ENCODE measurements at regions not wholly inside any gene's neighbourhood (a gene's known extent, or its start where the extent isn't known, plus 50 kb on each side); places are given as distances from the start of the nearest gene placed in this dataset.

DNA sequence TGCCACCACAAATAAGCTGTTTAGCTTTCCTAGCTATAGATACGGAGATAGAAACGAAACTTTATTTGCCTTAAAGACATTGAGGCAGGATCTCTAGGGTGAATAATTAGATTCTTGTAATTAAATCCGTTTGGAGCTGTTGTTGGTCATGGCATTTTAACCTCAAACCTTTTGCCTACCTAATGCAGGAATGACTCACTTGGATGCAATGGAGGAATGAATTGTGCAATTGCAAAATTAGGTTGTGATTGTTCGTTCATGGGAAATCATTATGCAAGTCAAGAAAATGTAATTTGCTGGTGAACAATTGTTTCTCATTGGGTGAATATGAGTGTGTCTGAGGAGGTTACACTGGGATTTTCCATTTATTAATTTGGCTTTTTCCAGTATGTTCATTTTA is 703.5 kb downstream of the GATA3 start:
- no peaks in the 10 kb centered on the region for H3K9me3 ChIP-seq (ENCODE audit: low read depth, low read length)
- no peak overlapping the region for H3K4me3 ChIP-seq (ENCODE audit: low read length)
- no peaks in the 10 kb centered on the region for H3K4me1 ChIP-seq (ENCODE audit: insufficient read depth, low read length)
- no peaks in the 10 kb centered on the region for H3K27me3 ChIP-seq (ENCODE audit: insufficient read depth, low read length)

DNA sequence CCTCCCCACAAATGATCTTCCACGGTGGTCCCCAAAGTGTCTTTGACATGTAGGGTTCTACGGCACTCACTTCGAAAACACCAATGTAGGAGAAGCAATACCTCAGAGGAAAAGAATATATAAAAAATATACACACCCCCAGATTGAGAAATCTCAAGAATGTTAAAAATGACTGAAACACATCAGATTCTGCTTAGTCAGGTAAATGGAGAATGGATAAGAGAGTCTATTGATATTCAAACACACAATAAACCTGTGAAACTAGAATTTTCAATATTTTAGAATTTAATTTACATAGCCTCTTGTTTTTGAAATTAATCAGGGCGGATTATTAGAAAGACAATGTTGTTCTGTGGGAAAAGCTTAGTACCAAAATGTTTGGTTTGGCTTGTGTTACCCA is 712.4 kb downstream of the GATA3 start:
- Histone ChIP-seq H3K27me3 (ENCODE audit: insufficient read depth, low read length) (no peaks in the 10 kb centered on the region), H3K9me3 (ENCODE audit: low read depth, low read length) (no peaks in the 10 kb centered on the region), H3K4me3 (ENCODE audit: low read length) (no peak overlapping the region), H3K4me1 (ENCODE audit: insufficient read depth, low read length) (no peaks in the 10 kb centered on the region)

DNA sequence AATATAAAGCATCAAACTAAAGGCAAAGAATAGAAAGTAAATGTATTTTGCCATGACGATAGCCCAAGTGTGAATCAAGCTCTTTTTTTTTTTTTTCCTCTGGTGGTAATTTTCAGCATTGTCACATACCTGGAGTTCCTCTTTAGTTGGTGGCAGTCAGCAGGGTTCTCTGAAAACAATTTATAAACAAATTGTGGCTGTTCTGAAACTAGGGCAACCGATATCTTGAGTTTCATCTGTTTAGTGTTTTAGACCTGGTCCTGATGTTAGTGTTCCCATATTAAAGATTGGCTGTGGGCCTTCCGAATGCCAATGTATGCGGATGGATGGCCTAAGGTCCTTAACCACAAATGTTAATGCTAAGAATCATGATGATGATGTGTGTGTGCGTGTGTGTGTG is 713.1 kb downstream of the GATA3 start:
- no peak overlapping the region for H3K4me3 ChIP-seq (ENCODE audit: low read length)
- H3K9me3 ChIP-seq (ENCODE audit: low read depth, low read length) = no peaks in the 10 kb centered on the region
- no peaks in the 10 kb centered on the region for H3K4me1 ChIP-seq (ENCODE audit: insufficient read depth, low read length)
- H3K27me3 ChIP-seq (ENCODE audit: insufficient read depth, low read length) = no peaks in the 10 kb centered on the region

DNA sequence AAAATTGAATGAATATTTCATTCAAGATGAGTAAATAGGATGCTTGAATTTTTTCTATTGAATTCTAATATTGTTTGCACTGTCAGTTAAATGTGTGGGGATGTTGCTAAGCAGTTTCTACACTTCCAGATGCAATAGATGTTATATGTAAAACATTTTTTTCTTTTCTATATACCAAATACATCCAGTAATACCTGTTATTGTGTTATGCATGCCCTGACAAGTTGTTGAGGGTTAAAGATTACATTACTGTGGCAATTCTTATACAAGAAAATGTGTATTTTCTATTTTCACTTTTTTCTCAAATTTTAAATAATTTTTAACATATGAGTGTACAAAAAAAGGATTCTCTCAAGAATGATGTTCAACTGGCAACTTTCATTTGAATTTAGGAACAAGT is 713.9 kb downstream of the GATA3 start:
- Histone ChIP-seq H3K27me3 (ENCODE audit: insufficient read depth, low read length) (no peaks in the 10 kb centered on the region), H3K4me1 (ENCODE audit: insufficient read depth, low read length) (no peaks in the 10 kb centered on the region), H3K9me3 (ENCODE audit: low read depth, low read length) (no peaks in the 10 kb centered on the region), H3K4me3 (ENCODE audit: low read length) (no peak overlapping the region)

DNA sequence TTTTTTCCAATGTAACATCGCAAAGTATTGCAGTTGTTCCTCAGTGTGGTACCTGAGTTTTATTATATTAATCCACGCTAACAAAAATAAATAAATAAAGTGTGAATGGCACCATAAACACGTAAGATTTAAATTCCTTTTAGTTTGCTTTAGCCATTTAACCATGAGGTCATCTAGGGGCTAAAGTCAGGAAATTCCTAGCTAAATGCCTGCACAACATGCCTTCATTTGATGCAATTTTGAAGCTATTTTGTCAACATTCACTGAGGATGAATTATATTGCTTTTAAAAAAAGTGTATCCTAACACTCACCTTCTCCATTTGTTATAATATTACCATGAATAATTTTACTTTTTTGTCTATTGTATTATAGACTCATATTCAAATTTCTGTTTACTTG is 714.4 kb downstream of the GATA3 start:
- no peaks in the 10 kb centered on the region for H3K9me3 ChIP-seq (ENCODE audit: low read depth, low read length)
- no peak overlapping the region for H3K4me3 ChIP-seq (ENCODE audit: low read length)
- no peaks in the 10 kb centered on the region for H3K4me1 ChIP-seq (ENCODE audit: insufficient read depth, low read length)
- no peaks in the 10 kb centered on the region for H3K27me3 ChIP-seq (ENCODE audit: insufficient read depth, low read length)

DNA sequence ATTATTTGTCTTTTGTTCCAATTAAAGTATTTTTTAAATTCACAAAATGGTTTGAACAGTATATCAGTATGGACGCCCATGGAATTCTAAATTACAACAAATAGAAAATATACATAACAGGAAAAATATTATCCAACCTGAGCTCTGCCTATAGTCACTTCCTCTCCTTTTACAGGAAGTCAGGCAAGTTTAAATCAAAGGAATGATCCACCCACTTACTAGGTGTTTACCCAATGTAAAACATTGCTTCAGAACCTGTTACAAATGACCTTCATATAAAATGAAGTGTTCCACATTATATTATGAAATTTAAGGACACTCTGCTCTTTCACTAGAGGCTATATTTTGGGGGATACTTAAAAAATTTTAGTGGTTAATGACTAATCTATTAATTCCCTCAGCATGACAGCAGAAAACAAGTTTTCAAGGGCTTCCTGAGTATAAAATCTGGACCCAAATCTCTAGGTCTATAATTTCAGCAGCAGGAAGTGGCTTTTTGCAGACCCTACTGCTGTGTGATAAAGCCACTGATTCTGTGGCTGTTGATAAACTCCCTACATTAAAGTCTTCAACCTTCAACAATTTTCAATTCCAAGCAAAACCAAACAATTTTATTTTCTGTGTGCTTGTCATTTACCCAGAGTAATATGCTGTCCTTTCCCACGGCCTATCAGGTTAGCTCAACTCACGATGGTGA is 722.6 kb downstream of the GATA3 start:
- no peaks in the 10 kb centered on the region for H3K27me3 ChIP-seq (ENCODE audit: insufficient read depth, low read length)
- H3K9me3 ChIP-seq (ENCODE audit: low read depth, low read length) = no peaks in the 10 kb centered on the region
- no peak overlapping the region for H3K4me3 ChIP-seq (ENCODE audit: low read length)
- no peaks in the 10 kb centered on the region for H3K4me1 ChIP-seq (ENCODE audit: insufficient read depth, low read length)

DNA sequence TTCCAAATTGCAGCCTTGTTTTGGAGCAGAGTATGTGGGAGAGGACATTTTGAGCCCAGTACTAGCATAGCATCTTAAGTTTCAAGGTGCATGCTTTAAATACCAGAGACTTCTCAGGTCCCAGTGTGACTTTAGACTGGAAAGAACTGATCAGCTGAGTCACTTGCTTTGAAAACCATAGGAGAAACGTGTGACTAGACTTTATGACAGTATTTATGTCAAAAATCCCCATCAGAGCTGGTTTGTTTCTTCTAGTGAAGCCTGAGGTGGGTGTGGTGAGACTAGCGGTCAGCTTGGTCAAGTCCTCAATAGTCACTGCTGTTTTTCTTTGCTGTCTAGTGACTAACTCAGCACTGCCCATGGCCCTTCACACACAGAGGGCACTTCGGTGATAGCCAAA is 724.2 kb downstream of the GATA3 start:
- no peaks in the 10 kb centered on the region for H3K4me1 ChIP-seq (ENCODE audit: insufficient read depth, low read length)
- no peaks in the 10 kb centered on the region for H3K27me3 ChIP-seq (ENCODE audit: insufficient read depth, low read length)
- peaks cover 2% of the 10 kb centered on the region for H3K9me3 ChIP-seq (ENCODE audit: low read depth, low read length)
- H3K4me3 ChIP-seq (ENCODE audit: low read length) = no peak overlapping the region

DNA sequence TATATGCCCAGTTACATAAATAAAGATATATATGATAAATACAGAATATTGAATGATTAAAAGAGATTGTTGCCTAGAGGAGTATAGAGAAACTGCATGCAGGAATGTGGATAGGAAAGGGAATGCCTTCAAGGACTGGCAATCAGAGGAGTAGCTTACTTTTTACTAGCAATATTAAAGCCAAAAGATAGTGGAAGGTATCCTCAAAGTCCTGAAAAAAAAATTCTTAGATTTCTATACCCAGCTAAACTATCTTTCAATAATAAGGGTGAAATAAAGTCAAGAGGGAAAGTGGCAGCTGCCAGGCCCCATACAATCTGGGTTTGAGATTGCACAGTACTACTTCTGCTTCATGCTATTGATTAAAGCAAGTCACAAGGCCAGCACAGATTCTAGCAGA is 733.2 kb downstream of the GATA3 start:
- Histone ChIP-seq H3K4me3 (ENCODE audit: low read length) (no peak overlapping the region), H3K4me1 (ENCODE audit: insufficient read depth, low read length) (no peaks in the 10 kb centered on the region), H3K27me3 (ENCODE audit: insufficient read depth, low read length) (no peaks in the 10 kb centered on the region), H3K9me3 (ENCODE audit: low read depth, low read length) (peaks cover 27% of the 10 kb centered on the region)

DNA sequence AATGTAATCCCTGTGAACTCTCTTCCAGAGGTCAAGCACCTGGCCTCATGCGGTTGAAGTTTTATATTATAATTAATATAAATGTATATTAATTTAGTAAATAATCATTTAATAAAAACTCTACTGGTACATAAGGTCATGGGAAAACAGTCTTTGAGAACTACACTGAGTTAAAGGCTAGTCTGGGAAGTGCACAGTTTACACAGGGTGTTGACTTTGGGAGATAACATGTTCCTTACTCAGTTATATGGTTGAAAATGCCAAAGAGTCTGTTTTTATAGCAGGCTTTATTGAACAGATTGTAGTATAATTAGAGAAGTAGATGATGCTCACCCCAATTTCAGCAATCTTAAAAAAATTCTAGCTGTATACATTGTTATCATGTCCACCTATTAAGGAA is 735.9 kb downstream of the GATA3 start:
- H3K4me1 ChIP-seq (ENCODE audit: insufficient read depth, low read length) = no peaks in the 10 kb centered on the region
- no peak overlapping the region for H3K4me3 ChIP-seq (ENCODE audit: low read length)
- no peaks in the 10 kb centered on the region for H3K27me3 ChIP-seq (ENCODE audit: insufficient read depth, low read length)
- peaks cover 20% of the 10 kb centered on the region for H3K9me3 ChIP-seq (ENCODE audit: low read depth, low read length)

DNA sequence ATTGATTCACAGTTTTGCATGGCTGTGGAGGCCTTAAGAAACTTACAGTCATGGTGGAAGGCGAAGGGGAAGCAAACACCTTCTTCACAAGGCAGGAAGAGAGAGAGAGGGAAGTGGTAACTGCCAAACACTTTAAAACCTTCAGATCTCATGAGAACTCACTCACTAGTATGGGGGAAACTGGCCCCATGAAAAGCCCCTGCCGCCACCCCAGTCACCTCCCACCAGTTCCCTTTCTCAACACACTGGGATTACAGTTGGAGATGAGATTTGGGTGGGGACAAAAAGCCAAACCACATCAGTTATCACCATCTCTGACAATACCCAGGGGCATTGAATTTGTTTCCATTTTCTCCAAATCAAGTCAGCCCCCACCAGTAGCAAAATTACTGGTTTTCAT is 740.4 kb downstream of the GATA3 start:
- Histone ChIP-seq H3K27me3 (ENCODE audit: insufficient read depth, low read length) (no peaks in the 10 kb centered on the region), H3K9me3 (ENCODE audit: low read depth, low read length) (no peaks in the 10 kb centered on the region), H3K4me1 (ENCODE audit: insufficient read depth, low read length) (no peaks in the 10 kb centered on the region), H3K4me3 (ENCODE audit: low read length) (no peak overlapping the region)

DNA sequence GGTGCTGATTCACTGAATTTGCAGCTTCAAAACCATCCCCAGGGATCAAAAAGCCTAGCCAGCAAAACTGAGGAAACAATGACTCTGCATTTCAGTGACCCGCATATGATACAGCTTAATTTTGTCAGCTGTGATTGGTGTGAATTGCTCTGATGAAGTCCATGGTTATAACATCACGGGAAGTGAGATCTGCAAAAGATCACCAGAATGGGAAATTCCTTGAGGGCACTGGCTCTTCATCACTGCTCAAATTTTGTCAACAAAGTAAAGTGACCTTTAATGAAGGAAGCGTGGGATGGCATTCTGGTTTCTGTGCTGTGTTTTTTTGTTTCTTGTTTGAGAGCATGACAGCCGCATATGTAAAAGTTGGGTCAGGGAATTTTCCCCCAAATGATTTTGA is 745.9 kb downstream of the GATA3 start:
- Histone ChIP-seq H3K4me1 (ENCODE audit: insufficient read depth, low read length) (no peaks in the 10 kb centered on the region), H3K4me3 (ENCODE audit: low read length) (no peak overlapping the region), H3K9me3 (ENCODE audit: low read depth, low read length) (no peaks in the 10 kb centered on the region), H3K27me3 (ENCODE audit: insufficient read depth, low read length) (no peaks in the 10 kb centered on the region)

DNA sequence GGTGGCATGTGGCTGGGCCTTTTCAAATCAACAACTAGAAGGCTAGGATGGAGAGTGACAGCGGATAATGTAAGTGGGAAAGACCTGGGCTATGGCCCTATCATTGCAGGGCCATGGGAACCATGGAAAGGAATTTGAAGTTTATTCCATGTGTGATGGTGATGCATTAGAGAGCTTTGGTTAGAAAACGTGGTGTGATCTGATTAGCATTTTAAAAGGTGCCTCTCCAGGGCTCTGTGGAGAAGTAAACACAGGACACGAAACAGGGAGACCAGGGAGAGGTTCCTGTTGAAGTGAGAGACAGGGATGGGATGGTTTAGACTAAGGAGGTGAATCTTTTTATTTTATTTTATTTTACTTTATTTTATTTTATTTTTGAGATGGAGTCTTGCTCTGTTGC is 749.5 kb downstream of the GATA3 start:
- Histone ChIP-seq H3K9me3 (ENCODE audit: low read depth, low read length) (no peaks in the 10 kb centered on the region), H3K4me3 (ENCODE audit: low read length) (no peak overlapping the region), H3K4me1 (ENCODE audit: insufficient read depth, low read length) (no peaks in the 10 kb centered on the region), H3K27me3 (ENCODE audit: insufficient read depth, low read length) (no peaks in the 10 kb centered on the region)

DNA sequence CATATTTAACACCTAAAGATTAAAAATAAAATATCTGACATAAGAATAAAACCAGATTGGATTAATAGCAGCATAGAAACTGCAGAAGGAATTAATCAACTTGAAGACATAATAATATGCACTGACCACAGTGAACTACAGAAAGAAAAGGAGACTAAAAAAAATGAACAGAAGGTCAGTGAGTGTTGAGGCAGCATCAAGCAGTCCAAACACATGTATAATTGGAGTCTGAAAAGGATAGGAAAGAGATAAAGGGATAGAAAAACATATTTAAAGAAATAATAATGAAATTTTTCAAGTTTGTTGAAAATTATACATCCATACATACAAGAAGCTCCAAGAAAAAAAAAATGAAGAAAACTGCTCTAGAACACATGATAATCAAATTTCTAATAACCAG is 756.2 kb downstream of the GATA3 start:
- no peaks in the 10 kb centered on the region for H3K27me3 ChIP-seq (ENCODE audit: insufficient read depth, low read length)
- no peak overlapping the region for H3K4me3 ChIP-seq (ENCODE audit: low read length)
- H3K9me3 ChIP-seq (ENCODE audit: low read depth, low read length) = no peaks in the 10 kb centered on the region
- H3K4me1 ChIP-seq (ENCODE audit: insufficient read depth, low read length) = no peaks in the 10 kb centered on the region

DNA sequence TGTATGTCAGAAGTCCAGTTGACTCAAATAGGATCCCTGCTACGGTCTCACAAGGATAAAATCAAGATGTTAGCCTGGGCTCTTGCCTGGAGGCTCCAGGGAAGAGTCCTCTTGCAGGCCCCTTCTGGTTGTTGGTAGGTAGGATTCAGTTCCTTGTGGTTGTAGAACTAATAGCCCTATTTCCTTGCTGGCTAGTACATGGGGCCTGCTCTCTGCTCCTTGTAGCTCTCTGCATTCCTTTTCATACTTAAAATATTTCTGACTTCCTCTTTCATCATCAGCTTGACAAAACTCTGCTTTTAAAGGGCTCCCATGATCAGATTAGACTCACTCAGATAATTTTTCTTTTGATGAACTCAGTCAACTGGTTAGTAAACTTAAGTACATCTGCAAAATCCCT is 756.7 kb downstream of the GATA3 start:
- no peaks in the 10 kb centered on the region for H3K9me3 ChIP-seq (ENCODE audit: low read depth, low read length)
- H3K27me3 ChIP-seq (ENCODE audit: insufficient read depth, low read length) = no peaks in the 10 kb centered on the region
- H3K4me3 ChIP-seq (ENCODE audit: low read length) = no peak overlapping the region
- no peaks in the 10 kb centered on the region for H3K4me1 ChIP-seq (ENCODE audit: insufficient read depth, low read length)

DNA sequence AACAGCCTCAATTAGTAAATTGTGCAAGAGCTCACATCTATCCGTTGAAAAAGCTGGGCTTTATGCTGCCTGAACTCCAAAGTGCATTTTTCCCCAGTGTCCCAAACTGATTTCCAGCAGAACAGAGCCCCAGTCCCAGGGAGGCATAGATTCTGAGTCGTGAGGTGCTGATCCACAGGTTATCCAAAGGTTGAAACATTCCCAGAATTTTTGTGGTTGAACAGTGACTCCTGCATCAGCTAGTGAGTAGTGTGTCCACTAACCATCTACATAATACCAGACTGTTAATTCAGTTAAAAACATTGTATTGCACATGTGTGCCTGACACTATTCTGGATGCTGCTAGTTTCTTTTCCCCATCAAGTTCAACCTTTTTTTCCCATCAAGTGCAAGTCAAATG is 761.5 kb downstream of the GATA3 start:
- Histone ChIP-seq H3K4me3 (ENCODE audit: low read length) (no peak overlapping the region), H3K9me3 (ENCODE audit: low read depth, low read length) (no peaks in the 10 kb centered on the region)

DNA sequence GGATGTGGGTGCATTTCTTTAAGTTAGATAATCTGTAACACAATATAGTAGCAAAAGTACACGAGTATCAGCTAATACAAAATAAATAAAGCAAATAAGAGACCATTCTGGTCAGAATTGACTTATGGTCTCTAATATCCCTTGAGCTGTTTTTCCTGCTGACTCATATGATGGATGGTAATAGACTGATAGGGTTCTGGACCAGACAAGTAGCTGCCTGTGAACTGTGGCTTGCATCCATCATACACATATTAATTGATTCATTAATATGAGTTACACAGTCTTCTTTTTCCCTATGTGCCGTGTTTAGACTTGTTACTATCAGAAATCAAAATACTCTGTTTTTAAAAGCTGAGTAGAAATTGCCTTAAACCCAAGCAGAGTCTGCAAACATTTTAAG is 762.8 kb downstream of the GATA3 start:
- no peaks in the 10 kb centered on the region for H3K27me3 ChIP-seq (ENCODE audit: insufficient read depth, low read length)
- H3K9me3 ChIP-seq (ENCODE audit: low read depth, low read length) = no peaks in the 10 kb centered on the region
- no peaks in the 10 kb centered on the region for H3K4me1 ChIP-seq (ENCODE audit: insufficient read depth, low read length)
- H3K4me3 ChIP-seq (ENCODE audit: low read length) = no peak overlapping the region

More for the DNA sequence above, 761.5 kb downstream of the GATA3 start:
- no peaks in the 10 kb centered on the region for H3K4me1 ChIP-seq (ENCODE audit: insufficient read depth, low read length)
- H3K27me3 ChIP-seq (ENCODE audit: insufficient read depth, low read length) = no peaks in the 10 kb centered on the region

Data from mononuclear cell (primary cell).